ENCODE measurements at regions not wholly inside any gene's neighbourhood (a gene's known extent, or its start where the extent isn't known, plus 50 kb on each side); places are given as distances from the start of the nearest gene placed in this dataset.

GRCh38 chr2:239520811-239521517, 120.1 kb upstream of the HDAC4 start:
- DNase-seq (ENCODE audit: low spot score) = no peak

GRCh38 chr2:239519921-239520585, 119.2 kb upstream of the HDAC4 start:
- DNase-seq (ENCODE audit: low spot score) = no peak

DNA sequence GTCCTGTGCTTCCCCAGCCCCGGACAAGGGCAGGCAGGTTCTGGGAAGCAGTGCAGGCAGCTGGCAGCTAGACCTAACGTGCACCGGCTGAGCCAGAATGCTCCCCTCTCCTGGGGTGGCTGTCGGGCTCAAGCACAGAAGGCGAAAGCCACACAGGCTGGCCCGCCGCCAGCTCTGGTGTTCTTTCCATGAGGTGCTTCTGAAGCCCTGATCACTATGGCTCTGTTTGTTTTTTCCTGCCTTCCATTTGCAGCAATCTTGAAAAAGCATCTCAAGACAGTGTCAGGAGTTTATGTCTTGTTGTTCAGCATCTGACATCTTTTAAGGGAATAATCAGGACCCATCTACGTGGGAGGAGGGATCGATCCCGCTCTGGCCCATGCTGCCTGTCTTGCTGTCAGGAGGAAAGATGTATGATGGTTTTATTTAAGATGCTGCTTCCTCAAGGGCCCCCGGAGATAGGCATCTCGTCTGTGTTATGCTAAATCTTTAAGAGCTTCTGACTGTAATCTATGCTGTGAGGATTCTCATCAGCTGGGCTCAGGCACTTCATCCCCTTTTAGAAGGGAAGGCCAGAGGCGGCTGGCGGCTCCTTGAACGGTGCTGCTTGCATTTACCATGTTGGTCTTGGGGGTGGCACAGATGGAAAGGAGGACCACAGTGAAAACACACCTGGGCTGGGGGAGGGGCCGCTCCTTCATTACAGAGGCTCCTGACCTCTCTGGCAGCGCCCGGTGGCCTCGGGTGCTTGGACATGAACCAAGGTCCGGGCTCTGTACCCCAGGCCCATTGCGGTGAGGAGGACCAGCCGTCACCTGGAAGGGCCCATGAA, 118.5 kb upstream of the HDAC4 start:
- DNase-seq (ENCODE audit: low spot score) = no peak

DNA sequence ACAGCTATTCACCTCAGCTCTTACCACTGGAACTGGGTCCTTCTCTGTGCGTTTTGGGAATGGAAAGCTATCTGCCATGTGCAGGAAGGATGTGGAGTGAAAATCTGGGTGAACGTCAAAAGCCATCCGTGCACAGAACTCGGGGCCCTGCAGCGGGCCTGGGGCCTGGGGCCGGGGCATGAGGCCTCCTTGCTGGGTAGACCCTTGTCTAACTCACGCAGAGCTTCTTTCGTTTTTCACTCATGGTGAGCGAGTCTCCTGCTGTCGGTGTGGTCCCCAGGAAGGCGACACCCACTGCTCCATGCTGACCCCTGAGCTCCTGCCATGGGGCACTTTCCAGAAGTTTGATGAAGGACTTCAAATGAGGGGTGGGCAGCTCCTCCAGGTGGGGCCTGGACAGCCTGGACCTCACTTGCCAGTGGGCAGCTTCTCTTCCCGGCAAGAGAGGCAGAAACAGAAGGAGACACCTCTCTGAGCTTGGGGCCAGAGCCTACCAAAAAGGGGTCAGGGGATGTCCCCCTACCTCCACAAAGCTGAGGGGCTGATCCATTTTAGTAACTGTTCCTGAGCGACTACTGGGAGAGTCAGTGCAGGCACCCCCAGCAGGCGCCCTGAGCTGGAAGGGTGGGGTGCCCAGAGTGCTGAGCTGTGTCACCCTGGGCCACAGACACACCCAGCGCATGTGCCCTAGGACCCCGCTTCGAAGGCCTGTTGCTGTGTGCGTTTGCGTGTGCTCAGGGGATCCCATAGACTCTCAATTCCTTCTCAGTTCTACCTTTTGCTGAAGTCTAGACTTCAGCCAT, 117.7 kb upstream of the HDAC4 start:
- DNase-seq (ENCODE audit: low spot score) = no peak

- no peak for DNase-seq (ENCODE audit: low spot score)
These were observed 116.9 kb upstream of the HDAC4 start for GRCh38 chr2:239517686-239518085.

DNA sequence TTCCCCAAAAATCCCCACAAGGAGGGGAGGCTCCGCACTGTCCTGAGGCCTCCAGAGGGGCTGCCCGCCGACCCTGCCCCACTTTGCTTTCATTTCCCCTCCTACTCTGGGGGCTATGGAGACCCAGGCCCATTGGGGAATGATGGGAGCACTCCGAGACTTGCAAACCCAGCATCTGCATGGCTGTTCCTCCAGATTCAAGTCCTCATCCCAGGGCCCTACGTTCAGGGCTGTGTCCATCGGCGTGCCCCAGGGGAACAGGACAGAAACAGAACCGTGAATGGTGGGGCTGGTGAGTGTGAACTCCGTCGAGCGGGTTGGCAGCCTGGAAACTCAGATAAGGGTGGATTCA, 116.1 kb upstream of the HDAC4 start:
- DNase-seq (ENCODE audit: low spot score) = no peak

- DNase-seq (ENCODE audit: low spot score) = no peak
These were observed 115.6 kb upstream of the HDAC4 start for GRCh38 chr2:239516286-239516953.

DNA sequence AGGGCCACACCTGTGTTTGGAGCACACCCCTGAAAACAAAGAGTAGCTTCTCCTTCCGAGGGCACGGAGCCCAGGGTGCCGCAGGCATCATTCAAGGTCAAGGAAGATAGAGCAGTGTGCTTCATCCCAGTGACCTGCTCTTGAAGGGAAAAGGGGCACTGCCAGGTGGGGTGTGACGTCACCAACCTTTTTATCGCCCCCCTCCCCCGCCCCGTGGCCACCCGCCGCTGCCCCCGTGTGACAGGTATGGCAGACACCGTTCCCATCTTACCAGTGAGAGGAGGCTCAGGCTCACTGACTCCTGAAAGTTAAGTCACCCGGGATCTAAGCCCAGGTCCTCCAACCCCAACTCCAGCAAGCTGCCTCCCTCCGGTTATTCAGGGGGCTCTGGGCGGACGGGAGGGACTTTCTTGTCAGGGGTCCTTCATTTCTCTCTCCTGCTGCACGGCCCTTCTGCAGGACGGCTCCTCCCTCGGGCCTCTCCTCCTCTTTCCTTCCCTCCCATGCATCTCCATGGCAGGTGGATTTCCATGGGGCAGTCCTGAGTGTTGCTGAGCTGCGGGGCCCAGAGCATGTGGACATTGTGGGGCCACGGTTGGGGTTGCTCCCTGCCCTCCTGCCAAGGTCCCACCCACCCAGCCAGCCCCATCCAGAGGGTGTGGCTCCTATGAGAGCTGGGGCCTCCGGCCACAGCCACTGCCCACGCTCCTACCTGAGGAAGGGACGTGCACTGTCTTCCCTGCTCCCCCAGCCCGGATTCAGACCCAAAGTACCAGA, 114.1 kb upstream of the HDAC4 start:
- no peak for DNase-seq (ENCODE audit: low spot score)

GRCh38 chr2:239512054-239512453, 111.2 kb upstream of the HDAC4 start:
- DNase-seq (ENCODE audit: low spot score) = no peak

GRCh38 chr2:239509373-239510143, 108.7 kb upstream of the HDAC4 start:
- DNase-seq (ENCODE audit: low spot score) = no peak

GRCh38 chr2:239508261-239508660, 107.4 kb upstream of the HDAC4 start:
- no peak for DNase-seq (ENCODE audit: low spot score)

DNA sequence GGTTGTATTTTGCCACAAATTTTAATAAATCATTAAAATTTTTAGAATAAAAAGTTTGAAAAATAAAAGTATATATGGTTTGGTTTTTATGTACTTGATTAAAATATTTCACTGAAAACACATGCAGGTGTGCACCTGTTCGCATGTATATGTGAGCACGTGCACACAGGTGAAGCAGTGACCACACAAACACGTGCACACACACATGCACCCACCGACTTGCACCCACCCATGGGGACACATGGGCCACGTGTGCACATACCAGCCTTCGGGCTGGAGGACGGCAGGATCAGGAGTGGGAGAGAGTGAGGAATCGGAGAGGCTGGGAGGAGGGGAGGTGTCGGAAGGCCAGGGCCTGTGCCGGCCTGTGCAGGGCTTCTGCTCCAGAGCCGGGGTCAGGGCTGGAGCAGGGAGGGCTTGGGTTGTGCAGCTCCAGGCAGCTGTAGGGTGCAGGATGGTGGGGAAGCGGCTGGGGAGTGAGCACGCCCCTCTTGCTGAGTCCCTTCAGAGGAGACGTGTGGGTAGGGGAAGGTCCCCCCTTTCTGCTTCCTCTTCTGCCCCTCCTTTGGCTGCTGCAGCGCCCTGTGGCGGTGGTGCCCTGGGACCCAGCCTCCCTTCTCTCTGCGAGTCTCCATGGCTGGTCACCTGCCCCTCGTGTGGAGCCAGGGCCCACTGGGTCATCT, 106.9 kb upstream of the HDAC4 start:
- DNase-seq (ENCODE audit: low spot score) = no peak

- DNase-seq (ENCODE audit: low spot score) = no peak
These were observed 106.1 kb upstream of the HDAC4 start for GRCh38 chr2:239506961-239507360.

DNA sequence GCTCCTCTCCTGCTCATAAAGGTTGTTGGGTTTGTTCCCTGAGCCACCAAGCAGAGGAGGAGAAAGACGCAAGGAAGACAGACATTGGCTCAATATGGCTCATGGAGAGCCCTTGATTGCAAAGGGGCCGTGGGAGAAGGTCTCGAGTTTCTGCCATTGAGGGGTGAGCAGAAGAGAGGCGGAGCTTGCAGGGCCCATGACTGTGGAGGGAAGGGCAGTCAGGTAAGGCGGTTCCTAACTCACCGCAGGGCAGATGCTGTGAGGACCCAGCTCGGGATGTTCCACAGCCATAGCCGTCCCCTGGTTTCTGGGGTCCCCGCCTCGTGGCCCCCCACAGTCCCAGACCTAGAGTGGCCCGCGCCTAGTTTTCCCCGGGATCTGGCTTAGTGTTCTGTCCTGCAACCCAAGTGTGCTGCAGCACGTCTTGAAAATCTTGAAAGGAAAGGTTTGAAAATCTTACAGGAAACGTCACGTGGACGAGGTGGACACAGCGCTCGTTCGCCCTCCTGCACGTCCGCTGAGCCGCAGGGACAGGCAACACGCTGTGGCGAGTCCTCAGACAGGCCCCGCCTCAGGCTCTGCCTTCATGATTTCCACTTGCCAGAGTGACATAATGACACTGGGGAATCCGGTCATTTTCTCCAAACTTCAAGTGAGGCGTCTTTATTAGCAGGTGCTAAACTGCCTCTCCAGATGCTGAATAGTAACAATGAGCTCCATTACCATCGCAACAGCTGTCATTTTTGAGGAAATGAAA, 105.5 kb upstream of the HDAC4 start:
- no peak for DNase-seq (ENCODE audit: low spot score)

DNA sequence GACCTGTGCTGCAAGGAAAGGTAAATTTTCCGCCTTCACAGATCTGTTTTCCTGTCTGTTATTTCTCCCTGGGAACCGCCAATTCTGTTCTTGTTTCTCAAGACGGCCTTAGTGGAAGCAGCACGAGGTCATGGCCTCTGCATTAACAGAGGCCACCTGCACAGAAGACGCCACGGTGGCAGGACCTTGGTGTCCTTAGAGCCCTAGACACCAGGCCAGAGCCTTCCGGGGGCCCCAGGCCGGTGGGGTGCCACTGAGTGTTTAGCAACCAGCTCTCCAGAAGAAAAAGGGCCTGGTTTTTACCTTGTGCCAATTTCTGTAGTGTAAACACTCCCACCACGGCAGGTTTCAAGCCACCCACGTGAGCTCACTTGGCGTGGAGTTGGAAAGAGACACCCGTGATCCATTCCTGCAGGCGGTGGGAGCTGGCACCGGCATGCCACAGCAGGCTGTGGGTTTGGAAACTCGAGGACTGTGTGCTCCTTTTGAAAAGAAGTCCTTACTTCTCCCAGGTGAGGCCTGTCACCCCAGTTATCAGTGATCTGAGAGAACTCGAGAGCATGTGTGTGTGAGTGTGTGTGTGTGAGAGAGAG, 103.9 kb upstream of the HDAC4 start:
- DNase-seq (ENCODE audit: low spot score) = no peak

DNA sequence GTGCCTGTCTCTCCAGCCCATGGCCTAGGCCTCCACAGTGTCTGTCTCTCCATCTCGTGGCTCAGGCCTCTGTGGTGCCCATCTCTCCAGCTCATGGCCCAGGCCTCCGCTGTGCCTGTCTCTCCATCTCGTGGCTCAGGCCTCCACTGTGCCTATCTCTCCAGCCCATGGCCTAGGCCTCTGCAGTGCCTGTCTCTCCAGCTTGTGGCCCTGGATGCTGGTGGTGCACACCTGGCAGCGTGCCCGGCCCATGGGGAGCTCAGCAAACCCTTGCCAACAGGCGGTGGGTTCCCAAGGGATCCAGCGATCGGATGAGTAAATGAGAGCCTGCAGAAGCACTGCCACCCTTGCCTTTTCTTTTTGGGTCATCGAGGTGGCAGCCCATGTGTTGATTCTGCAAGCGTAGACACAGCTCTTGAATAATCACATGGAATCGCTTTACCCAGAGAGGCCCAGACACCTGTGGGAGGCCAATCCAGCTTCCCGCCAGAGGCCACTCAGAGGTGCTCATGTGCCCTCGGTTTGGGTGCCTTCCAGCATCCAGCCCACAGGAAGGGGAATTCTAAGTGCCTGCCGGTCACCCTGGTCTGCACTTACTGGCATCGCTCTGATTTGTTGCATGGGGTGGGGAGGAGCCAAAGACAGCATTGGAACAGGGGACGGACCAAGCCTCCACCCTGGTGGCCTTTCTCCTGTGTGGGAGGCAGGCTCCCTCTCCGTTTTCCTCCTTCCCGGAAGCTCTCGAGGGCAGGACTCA, 101.8 kb upstream of the HDAC4 start:
- no peak for DNase-seq (ENCODE audit: low spot score)

All from ureter (tissue), 1 donor.